IMR-90 (cell line): ENCODE measurements at regions not wholly inside any gene's neighbourhood (a gene's known extent, or its start where the extent isn't known, plus 50 kb on each side); places are given as distances from the start of the nearest gene placed in this dataset.

Experiments used
- ATAC-seq: fragments of 200-7000 bp; cut with Tn5 transposase; 2 replicates; pipeline ENCODE4 v1.9.1; 2020; ENCODE audit warnings: low read depth, mild to moderate bottlenecking, moderate library complexity
- BruUV-seq: library from RNA; stranded (reverse); fragments of 400-500 nt; replicated peaks from 2 replicates; lab custom pipeline; 2021; lab: Mats Ljungman, UMichigan
- CTCF ChIA-PET: fragments of 300-600 bp; formaldehyde crosslinking; extraction: SDS; loops from one replicate; lab custom pipeline; 2021; ENCODE audit warnings: antibody characterized with exemption; lab: Yijun Ruan, JAX
- POLR2A ChIA-PET: fragments of 300-600 bp; sonication (Branson Sonifier 250); formaldehyde crosslinking; loops from one replicate; lab custom pipeline; 2022; ENCODE audit warnings: antibody characterized with exemption; ENCODE audit not compliant: unreplicated experiment; lab: Charles Lee
- DNase-seq: peaks from one replicate; pipeline ENCODE4 v3.0.0; 2013
- H2AFZ ChIP-seq: replicated peaks from 2 replicates; pipeline ENCODE3; 2013; ENCODE audit warnings: low read length, mild to moderate bottlenecking; ENCODE audit not compliant: poor library complexity
- H2AK5ac ChIP-seq: 2 replicates; pipeline ENCODE4 v1.6.1; 2013; ENCODE audit warnings: low read depth, low read length, inconsistent platforms
- H2AK9ac ChIP-seq: replicated peaks from 2 replicates; pipeline ENCODE3; 2013; ENCODE audit warnings: mild to moderate bottlenecking, low read depth, low read length, moderate library complexity; ENCODE audit not compliant: poor library complexity
- H2BK120ac ChIP-seq: 2 replicates; pipeline ENCODE4 v1.6.1; 2013; ENCODE audit warnings: low read depth, low read length, inconsistent platforms
- H2BK15ac ChIP-seq: 3 replicates; pipeline ENCODE4 v1.6.1; 2013; ENCODE audit warnings: low read depth, low read length, inconsistent platforms
- H2BK20ac ChIP-seq: 2 replicates; pipeline ENCODE4 v1.6.1; 2013; ENCODE audit warnings: low read depth, mild to moderate bottlenecking, inconsistent platforms, low read length, moderate library complexity
- H2BK5ac ChIP-seq: 2 replicates; pipeline ENCODE4 v1.6.1; 2013; ENCODE audit warnings: mild to moderate bottlenecking, low read depth, low read length, inconsistent platforms; ENCODE audit not compliant: poor library complexity, severe bottlenecking
- H3K14ac ChIP-seq: replicated peaks from 2 replicates; pipeline ENCODE4 v1.6.1; 2013; ENCODE audit warnings: low read depth, low read length, inconsistent platforms
- H3K18ac ChIP-seq: 2 replicates; pipeline ENCODE4 v1.6.1; 2013; ENCODE audit warnings: low read depth, low read length, control low read depth
- H3K23ac ChIP-seq: 2 replicates; pipeline ENCODE4 v1.6.1; 2013; ENCODE audit warnings: low read depth, low read length, inconsistent platforms
- H3K27ac ChIP-seq: 2 replicates; pipeline ENCODE4 v1.5.1; 2013; ENCODE audit warnings: mild to moderate bottlenecking, control low read depth, low read length; ENCODE audit not compliant: insufficient read depth
- H3K27me3 ChIP-seq: 2 replicates; pipeline ENCODE4 v1.6.1; 2013; ENCODE audit warnings: low read length; ENCODE audit not compliant: control insufficient read depth, insufficient read depth
- H3K36me3 ChIP-seq: 2 replicates; pipeline ENCODE4 v1.6.1; 2013; ENCODE audit warnings: low read length, mixed read lengths; ENCODE audit not compliant: control insufficient read depth, insufficient read depth
- H3K4ac ChIP-seq: 2 replicates; pipeline ENCODE4 v1.6.1; 2013; ENCODE audit warnings: low read depth, low read length, inconsistent platforms
- H3K4me1 ChIP-seq: 2 replicates; pipeline ENCODE4 v1.6.1; 2013; ENCODE audit warnings: low read length, mixed read lengths; ENCODE audit not compliant: control insufficient read depth, insufficient read depth
- H3K4me2 ChIP-seq: 2 replicates; pipeline ENCODE4 v1.6.1; 2013; ENCODE audit warnings: low read depth, mild to moderate bottlenecking, control low read depth, low read length, moderate library complexity
- H3K4me3 ChIP-seq: 2 replicates; pipeline ENCODE4 v1.5.1; 2013; ENCODE audit warnings: low read depth, mild to moderate bottlenecking, control low read depth, low read length, moderate library complexity; ENCODE audit not compliant: insufficient read depth
- H3K56ac ChIP-seq: 2 replicates; pipeline ENCODE4 v1.6.1; 2013; ENCODE audit warnings: low read length, inconsistent platforms; ENCODE audit not compliant: insufficient read depth; ENCODE audit errors: extremely low read depth
- H3K79me1 ChIP-seq, 2 experiments: 2 replicates each; pipeline ENCODE4 v1.6.1; 2013; ENCODE audit warnings: low read length in 2 of 2, inconsistent platforms in 1 of 2, low read depth in 1 of 2
- H3K9ac ChIP-seq: 2 replicates; pipeline ENCODE4 v1.6.1; 2013; ENCODE audit warnings: low read depth, low read length, control low read depth
- H3K9me1 ChIP-seq: 2 replicates; pipeline ENCODE4 v1.6.1; 2013; ENCODE audit warnings: low read length, inconsistent platforms; ENCODE audit not compliant: insufficient read depth
- H3K9me3 ChIP-seq: 2 replicates; pipeline ENCODE4 v1.6.1; 2013; ENCODE audit warnings: low read length; ENCODE audit not compliant: control insufficient read depth, insufficient read depth
- H4K20me1 ChIP-seq: 2 replicates; pipeline ENCODE4 v1.6.1; 2013; ENCODE audit warnings: low read length, inconsistent platforms; ENCODE audit not compliant: insufficient read depth
- H4K5ac ChIP-seq: 2 replicates; pipeline ENCODE4 v1.6.1; 2013; ENCODE audit warnings: mild to moderate bottlenecking, low read depth, low read length, control low read depth
- H4K8ac ChIP-seq, 2 experiments: 2 replicates each; pipeline ENCODE4 v1.6.1; 2013; ENCODE audit warnings: low read depth in 2 of 2, low read length in 2 of 2, control low read depth in 1 of 2, inconsistent platforms in 1 of 2
- H4K91ac ChIP-seq: 2 replicates; pipeline ENCODE4 v1.6.1; 2013; ENCODE audit warnings: low read depth, low read length, inconsistent platforms; ENCODE audit not compliant: insufficient read depth
- BHLHE40 ChIP-seq: fragments of 150-350 bp; IDR thresholded peaks from 2 replicates; pipeline ENCODE4 v1.6.1; 2016; ENCODE audit warnings: mild to moderate bottlenecking, low read depth, low read length
- CEBPB ChIP-seq: IDR thresholded peaks from 2 replicates; pipeline ENCODE4 v1.6.1; 2012; ENCODE audit warnings: low read depth, low read length, improper control_type of control experiment
- CHD1 ChIP-seq: IDR thresholded peaks from 2 replicates; pipeline ENCODE4 v1.6.1; 2012; ENCODE audit warnings: low read depth, low read length, improper control_type of control experiment
- CTCF ChIP-seq: conservative IDR thresholded peaks from 2 replicates; pipeline ENCODE4 v1.5.1; 2012; ENCODE audit warnings: mild to moderate bottlenecking, low read depth, low read length, improper control_type of control experiment
- ELK1 ChIP-seq: fragments of 150-350 bp; IDR thresholded peaks from 2 replicates; pipeline ENCODE4 v1.6.1; 2016; ENCODE audit warnings: low read depth, mild to moderate bottlenecking, low read length, moderate library complexity, borderline replicate concordance
- FOS ChIP-seq: fragments of 150-350 bp; IDR thresholded peaks from 2 replicates; pipeline ENCODE4 v1.6.1; 2016; ENCODE audit warnings: low read depth, low read length
- MAFK ChIP-seq: IDR thresholded peaks from 2 replicates; pipeline ENCODE4 v1.6.1; 2012; ENCODE audit warnings: low read depth, low read length, improper control_type of control experiment
- MAZ ChIP-seq: IDR thresholded peaks from 2 replicates; pipeline ENCODE4 v1.6.1; 2012; ENCODE audit warnings: low read depth, mild to moderate bottlenecking, low read length, improper control_type of control experiment, moderate library complexity, borderline replicate concordance
- MXI1 ChIP-seq: IDR thresholded peaks from 2 replicates; pipeline ENCODE4 v1.6.1; 2012; ENCODE audit warnings: low read depth, mild to moderate bottlenecking, low read length, moderate library complexity, borderline replicate concordance
- NFE2L2 ChIP-seq: fragments of 150-350 bp; IDR thresholded peaks from 2 replicates; pipeline ENCODE4 v1.6.1; 2016; ENCODE audit warnings: low read depth, mild to moderate bottlenecking, low read length
- POLR2A ChIP-seq: IDR thresholded peaks from 2 replicates; pipeline ENCODE4 v1.6.1; 2012; ENCODE audit warnings: mild to moderate bottlenecking, low read depth, low read length
- RAD21 ChIP-seq: IDR thresholded peaks from 2 replicates; pipeline ENCODE4 v1.6.1; 2012; ENCODE audit warnings: low read length, improper control_type of control experiment
- RCOR1 ChIP-seq: IDR thresholded peaks from 2 replicates; pipeline ENCODE4 v1.6.1; 2012; ENCODE audit warnings: mild to moderate bottlenecking, low read length, improper control_type of control experiment; ENCODE audit not compliant: insufficient replicate concordance
- RFX5 ChIP-seq: IDR thresholded peaks from 2 replicates; pipeline ENCODE4 v1.8.0; 2012; ENCODE audit warnings: low read depth, mild to moderate bottlenecking, low read length, moderate library complexity
- SMC3 ChIP-seq: fragments of 150-350 bp; IDR thresholded peaks from 2 replicates; pipeline ENCODE4 v1.6.1; 2016; ENCODE audit warnings: low read depth, mild to moderate bottlenecking, antibody characterized with exemption, low read length, moderate library complexity
- USF2 ChIP-seq: fragments of 150-350 bp; IDR thresholded peaks from 2 replicates; pipeline ENCODE4 v1.6.1; 2017; ENCODE audit warnings: mild to moderate bottlenecking, antibody characterized with exemption, low read length, low read depth
- WGBS, 2 experiments: methylation state at CpG; one replicate each; pipeline versions ENCODE4 v1.1.5 to v1.1.7; 2013; ENCODE audit warnings: missing lambda C conversion rate in 2 of 2; ENCODE audit not compliant: insufficient read length in 1 of 2; ENCODE audit errors: extremely low coverage in 2 of 2; 5-methylcytosine and 5-hydroxymethylcytosine counted together
- dilution Hi-C: fragments of 300-500 bp; cut with HindIII; formaldehyde crosslinking; loops from one replicate; pipeline ENCODE4 v1.14.3; 2018; ENCODE audit warnings: low sequenced_read_pairs; ENCODE audit not compliant: unreplicated experiment
- in situ Hi-C: fragments of 300-500 bp; cut with MboI; formaldehyde crosslinking; loops from 3 replicates; pipeline ENCODE4 v1.14.3; 2019; ENCODE audit warnings: low sequenced_read_pairs, inconsistent platforms, mixed read lengths
- intact Hi-C: fragments of 100-400 bp; cut with micrococcal nuclease; formaldehyde crosslinking; loops from 2 replicates; pipeline ENCODE4 v1.10.0; 2022

- POLR2A ChIA-PET, result no interaction called here
- H2AK9ac ChIP-seq, result no peak overlapping the region
- H3K9me3 ChIP-seq, result no peaks in the 10 kb centered on the region
- DNase-seq (no peak), ATAC-seq (no peak)
- no peak overlapping the region for H2AFZ ChIP-seq
- H4K91ac ChIP-seq, result no peak overlapping the region
- H4K8ac ChIP-seq, result no peak overlapping the region
- no peaks in the 10 kb centered on the region for H3K27me3 ChIP-seq
- H3K18ac ChIP-seq, result no peak overlapping the region
- no peak overlapping the region for H2BK5ac ChIP-seq
- TF ChIP-seq NFE2L2 (no peak), SMC3 (no peak), RFX5 (no peak), BHLHE40 (no peak), RAD21 (no peak), FOS (no peak), RCOR1 (no peak), ELK1 (no peak), MAZ (no peak), CEBPB (no peak), MAFK (no peak), MXI1 (no peak), CTCF (no peak), POLR2A (no peak), CHD1 (no peak), USF2 (no peak)
- BruUV-seq, result no TSS peak
- H3K56ac ChIP-seq, result no peak overlapping the region
- H3K9me1 ChIP-seq, result no peaks in the 10 kb centered on the region
- H3K4me1 ChIP-seq, result no peaks in the 10 kb centered on the region
- H3K27ac ChIP-seq, result no peak overlapping the region
- H3K14ac ChIP-seq, result no peak overlapping the region
- no peak overlapping the region for H3K4ac ChIP-seq
- in situ Hi-C loops (no loop called here), dilution Hi-C loops (no loop called here), intact Hi-C loops (no loop called here)
- no peaks in the 10 kb centered on the region for H3K36me3 ChIP-seq
- no peak overlapping the region for H2BK15ac ChIP-seq
- no peak overlapping the region for H2AK5ac ChIP-seq
- H2BK20ac ChIP-seq, result no peak overlapping the region
- H4K20me1 ChIP-seq, result no peaks in the 10 kb centered on the region
- H3K9ac ChIP-seq, result no peak overlapping the region
- H4K5ac ChIP-seq, result no peak overlapping the region
- H3K23ac ChIP-seq, result no peak overlapping the region
- H3K4me2 ChIP-seq, result no peak overlapping the region
- H3K4me3 ChIP-seq, result no peak overlapping the region
- no peak overlapping the region for H2BK120ac ChIP-seq
- no CpG with 5 or more reads among the region's 1 CpG for WGBS, 2 experiments
- CTCF ChIA-PET, result no interaction called here
- no peaks in the 10 kb centered on the region for H3K79me1 ChIP-seq
These were observed 197.8 kb upstream of the KITLG start for GRCh38 chr12:88778064-88778463.
